Chondrocyte (in vitro differentiated cells): ENCODE measurements at regions not wholly inside any gene's neighbourhood (a gene's known extent, or its start where the extent isn't known, plus 50 kb on each side); places are given as distances from the start of the nearest gene placed in this dataset.
A peak's percentile ranks its signal among the peaks of the same experiment; 100 is the strongest.

ENCODE experiments used
- DNase-seq: peaks from one replicate; pipeline ENCODE4 v3.0.0; 2021; ENCODE audit warnings: mixed read lengths, low spot score
- H3K27ac Mint-ChIP-seq: one replicate; pipeline ENCODE4 v1.8.0; 2021; ENCODE audit warnings: mild to moderate bottlenecking, moderate library complexity, mixed read lengths; ENCODE audit not compliant: unreplicated experiment
- H3K27me3 Mint-ChIP-seq: 2 replicates; pipeline ENCODE4 v1.8.0; 2021; ENCODE audit warnings: low read depth, mixed read lengths
- H3K36me3 Mint-ChIP-seq: 2 replicates; pipeline ENCODE4 v1.8.0; 2021; ENCODE audit warnings: low read depth, mixed read lengths
- H3K4me1 Mint-ChIP-seq: 2 replicates; pipeline ENCODE4 v1.8.0; 2021; ENCODE audit warnings: low read depth, mild to moderate bottlenecking, mixed read lengths
- H3K4me3 Mint-ChIP-seq: one replicate; pipeline ENCODE4 v1.8.0; 2021; ENCODE audit warnings: mild to moderate bottlenecking, moderate library complexity, mixed read lengths; ENCODE audit not compliant: unreplicated experiment
- H3K9me3 Mint-ChIP-seq: 2 replicates; pipeline ENCODE4 v1.8.0; 2021; ENCODE audit warnings: low read depth, mixed read lengths
- TF ChIP-seq, protein P1 (sequence below): fragments of 200-600 bp; sonication (generic); IDR thresholded peaks from 2 replicates; pipeline ENCODE4 v1.5.0; 2021; ENCODE audit warnings: antibody characterized with exemption, mild to moderate bottlenecking, moderate library complexity

DNA sequence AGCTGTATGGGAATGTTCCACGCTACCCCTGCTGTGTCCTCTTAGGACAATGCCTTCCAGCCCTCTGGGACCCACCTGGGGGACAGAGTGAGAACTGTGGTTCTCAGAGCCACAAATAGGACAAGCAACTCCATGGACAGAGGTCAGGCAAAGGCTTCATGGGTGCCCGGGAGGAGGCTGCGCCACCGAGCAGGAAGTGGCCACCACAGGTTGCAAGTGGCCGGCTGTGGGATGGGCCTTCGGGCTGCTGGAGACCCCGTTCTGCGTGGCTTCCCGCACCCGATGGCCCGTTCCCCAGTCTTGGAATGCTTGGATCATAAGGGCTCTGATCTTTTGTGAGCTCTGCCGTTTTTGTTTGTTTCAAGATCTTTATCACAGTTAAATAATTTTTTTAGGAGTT lies 118.8 kb downstream of the BOD1 start:
- no peaks in the 10 kb centered on the region for H3K27me3 Mint-ChIP-seq

DNA sequence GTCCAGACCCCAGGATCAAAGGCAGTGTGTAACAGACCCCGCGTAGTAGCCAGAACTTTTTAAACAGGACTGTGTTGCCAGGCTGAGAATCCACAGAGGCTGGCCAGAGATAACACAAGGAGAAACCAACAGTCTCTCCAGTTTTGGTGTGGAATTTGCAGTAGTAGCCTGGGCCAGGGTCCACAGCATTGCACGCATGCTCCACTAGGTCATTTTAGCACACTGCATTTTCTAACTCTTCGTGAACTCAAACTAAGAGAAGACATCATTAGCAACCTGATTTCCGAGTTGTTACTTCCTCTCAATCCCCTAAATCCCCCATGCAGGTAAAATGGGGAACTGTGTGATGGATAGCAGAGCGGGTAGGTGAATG lies 119.6 kb downstream of the BOD1 start:
- no peak for DNase-seq
- no peaks in the 10 kb centered on the region for H3K9me3 Mint-ChIP-seq
- H3K4me3 Mint-ChIP-seq = no peak overlapping the region
- TF ChIP-seq, protein P1, sequence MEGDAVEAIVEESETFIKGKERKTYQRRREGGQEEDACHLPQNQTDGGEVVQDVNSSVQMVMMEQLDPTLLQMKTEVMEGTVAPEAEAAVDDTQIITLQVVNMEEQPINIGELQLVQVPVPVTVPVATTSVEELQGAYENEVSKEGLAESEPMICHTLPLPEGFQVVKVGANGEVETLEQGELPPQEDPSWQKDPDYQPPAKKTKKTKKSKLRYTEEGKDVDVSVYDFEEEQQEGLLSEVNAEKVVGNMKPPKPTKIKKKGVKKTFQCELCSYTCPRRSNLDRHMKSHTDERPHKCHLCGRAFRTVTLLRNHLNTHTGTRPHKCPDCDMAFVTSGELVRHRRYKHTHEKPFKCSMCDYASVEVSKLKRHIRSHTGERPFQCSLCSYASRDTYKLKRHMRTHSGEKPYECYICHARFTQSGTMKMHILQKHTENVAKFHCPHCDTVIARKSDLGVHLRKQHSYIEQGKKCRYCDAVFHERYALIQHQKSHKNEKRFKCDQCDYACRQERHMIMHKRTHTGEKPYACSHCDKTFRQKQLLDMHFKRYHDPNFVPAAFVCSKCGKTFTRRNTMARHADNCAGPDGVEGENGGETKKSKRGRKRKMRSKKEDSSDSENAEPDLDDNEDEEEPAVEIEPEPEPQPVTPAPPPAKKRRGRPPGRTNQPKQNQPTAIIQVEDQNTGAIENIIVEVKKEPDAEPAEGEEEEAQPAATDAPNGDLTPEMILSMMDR = no peak
- no peaks in the 10 kb centered on the region for H3K27me3 Mint-ChIP-seq
- H3K4me1 Mint-ChIP-seq = peaks cover 73% of the 10 kb centered on the region
- H3K27ac Mint-ChIP-seq = peak overlapping the region; percentile 83
- no peaks in the 10 kb centered on the region for H3K36me3 Mint-ChIP-seq

More for the DNA sequence above, 118.8 kb downstream of the BOD1 start:
- H3K4me3 Mint-ChIP-seq = no peak overlapping the region
- no peaks in the 10 kb centered on the region for H3K36me3 Mint-ChIP-seq
- no peak for DNase-seq
- peaks cover 73% of the 10 kb centered on the region for H3K4me1 Mint-ChIP-seq
- TF ChIP-seq, protein P1 = no peak
- H3K9me3 Mint-ChIP-seq = no peaks in the 10 kb centered on the region
- peak overlapping the region; percentile 96 for H3K27ac Mint-ChIP-seq

DNA sequence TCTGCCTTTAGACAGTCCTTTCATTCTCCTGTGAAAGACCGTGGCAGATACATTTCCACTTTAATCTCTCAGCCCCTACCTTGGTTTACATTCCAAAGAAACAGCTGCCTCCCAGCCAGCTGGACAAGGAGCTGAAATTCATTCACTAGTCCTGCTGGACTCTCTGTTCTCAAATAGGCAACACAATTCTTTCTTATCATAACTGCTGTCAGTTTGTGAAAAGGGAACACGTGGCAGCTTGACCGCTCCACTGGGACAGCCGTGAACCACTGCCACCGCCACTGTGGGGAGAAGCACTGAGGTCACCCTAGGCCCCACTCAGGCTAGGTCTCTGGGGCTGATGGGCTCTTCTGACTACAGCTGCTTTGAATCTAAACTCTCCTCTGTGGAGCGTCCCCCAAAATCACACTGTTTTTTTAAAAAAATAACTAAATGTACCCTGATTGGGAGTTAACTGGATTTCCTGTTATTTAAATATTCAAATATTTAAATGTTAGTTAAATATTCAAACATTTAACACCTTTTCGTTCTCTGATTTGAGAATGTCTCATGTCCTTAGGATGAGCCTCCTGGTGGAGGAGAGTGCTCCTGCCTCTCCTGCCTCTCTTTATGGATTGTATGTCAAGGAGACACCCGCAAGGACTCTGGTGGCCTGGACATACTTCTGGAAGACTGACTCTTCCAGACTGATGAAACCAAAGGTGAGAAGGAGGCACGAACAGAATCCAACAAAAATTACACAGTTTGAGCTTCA lies 120.1 kb downstream of the BOD1 start:
- H3K4me1 Mint-ChIP-seq = peaks cover 70% of the 10 kb centered on the region
- H3K36me3 Mint-ChIP-seq = no peaks in the 10 kb centered on the region
- TF ChIP-seq, protein P1 = peak; percentile 48
- no peaks in the 10 kb centered on the region for H3K9me3 Mint-ChIP-seq
- no peaks in the 10 kb centered on the region for H3K27me3 Mint-ChIP-seq
- no peak overlapping the region for H3K4me3 Mint-ChIP-seq
- no peak for DNase-seq
- peak overlapping the region; percentile 83 for H3K27ac Mint-ChIP-seq

DNA sequence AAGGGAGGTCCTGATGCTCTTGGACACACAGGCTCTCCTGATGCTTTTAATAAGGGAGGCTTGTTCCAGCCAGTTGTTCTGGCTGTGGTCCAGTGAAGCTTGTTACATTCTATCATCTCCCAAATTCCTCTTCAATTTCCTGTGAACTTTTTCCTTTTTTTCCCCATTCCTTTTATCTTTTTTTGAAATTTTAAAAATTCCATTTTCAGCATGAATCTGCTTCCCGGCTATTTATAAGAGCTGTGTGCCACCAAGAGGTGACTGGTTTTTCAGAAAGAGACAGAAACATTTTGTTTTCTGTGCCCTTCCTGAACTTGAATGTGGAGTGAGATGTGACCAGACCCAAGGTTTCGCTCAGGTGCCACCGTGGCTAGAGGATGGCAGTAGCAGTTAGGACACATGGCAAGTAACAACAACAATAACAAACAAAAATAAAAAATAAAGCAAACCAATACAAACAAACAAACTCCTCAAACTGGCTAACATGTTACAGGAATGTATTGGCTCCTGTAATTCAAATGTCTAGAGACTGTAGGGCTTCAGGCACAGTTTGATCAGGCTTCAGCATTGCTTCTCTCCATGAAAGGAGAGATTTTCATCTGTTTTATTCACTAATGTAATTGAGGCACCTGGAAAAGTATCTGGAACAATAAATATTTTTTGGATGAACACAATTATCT lies 121.1 kb downstream of the BOD1 start:
- H3K9me3 Mint-ChIP-seq = no peaks in the 10 kb centered on the region
- TF ChIP-seq, protein P1 = peak; percentile 78
- H3K4me3 Mint-ChIP-seq = no peak overlapping the region
- H3K27me3 Mint-ChIP-seq = no peaks in the 10 kb centered on the region
- DNase-seq = no peak
- peak overlapping the region; percentile 83 for H3K27ac Mint-ChIP-seq
- H3K36me3 Mint-ChIP-seq = no peaks in the 10 kb centered on the region
- H3K4me1 Mint-ChIP-seq = peaks cover 64% of the 10 kb centered on the region

DNA sequence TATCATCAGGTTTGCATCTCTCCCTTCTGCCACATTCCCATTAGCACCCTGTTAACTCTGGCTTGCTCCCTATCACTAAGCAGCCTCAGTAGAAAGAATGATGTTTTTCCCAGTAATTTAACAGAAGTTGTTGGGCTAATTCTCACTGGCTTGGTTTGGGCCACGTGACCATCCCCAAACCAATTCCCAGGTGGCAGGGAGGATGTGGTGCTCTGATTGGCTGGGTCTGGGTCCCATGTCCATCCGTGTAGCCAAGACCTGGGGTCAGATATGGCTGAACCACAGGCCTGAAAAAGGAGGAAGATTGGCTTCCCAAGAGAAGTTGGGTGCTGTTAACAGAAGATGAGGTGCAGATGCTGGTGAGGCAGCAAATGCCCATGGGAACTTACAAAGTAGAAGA lies 122.0 kb downstream of the BOD1 start:
- Mint-ChIP-seq H3K9me3 (peaks cover 3% of the 10 kb centered on the region), H3K4me1 (peaks cover 55% of the 10 kb centered on the region), H3K27me3 (no peaks in the 10 kb centered on the region), H3K27ac (peak overlapping the region; percentile 65), H3K36me3 (no peaks in the 10 kb centered on the region), H3K4me3 (no peak overlapping the region)
- TF ChIP-seq, protein P1 = no peak
- no peak for DNase-seq
